ENCODE measurements at regions not wholly inside any gene's neighbourhood (a gene's known extent, or its start where the extent isn't known, plus 50 kb on each side); places are given as distances from the start of the nearest gene placed in this dataset.

DNA sequence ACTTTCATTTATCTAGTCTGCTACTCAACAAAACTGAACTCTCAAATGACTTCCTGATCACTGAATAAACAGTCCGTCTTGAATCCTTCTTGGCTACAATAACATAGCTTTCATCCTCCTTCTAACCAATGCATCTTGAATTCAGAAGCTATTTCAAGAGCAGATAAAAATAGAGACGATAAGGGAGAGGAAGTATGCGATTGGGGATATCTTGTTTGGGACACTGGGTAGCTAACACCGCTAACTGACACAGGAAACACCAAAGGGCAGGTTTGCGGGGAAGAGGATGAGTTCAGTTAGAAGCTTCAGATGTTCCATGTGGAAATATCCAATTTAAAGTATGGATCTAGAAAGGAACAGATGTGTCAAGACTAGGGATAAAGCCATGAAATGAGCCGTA, 102.5 kb downstream of the SLC41A2 start:
- Histone ChIP-seq H3K4me3 (ENCODE audit: low read length) (no peak overlapping the region), H3K27ac (ENCODE audit: low read length) (no peak overlapping the region), H3K27me3 (ENCODE audit: insufficient read depth, low read depth, low read length) (no peaks in the 10 kb centered on the region), H3K9me3 (ENCODE audit: low read length) (no peaks in the 10 kb centered on the region), H3K9me2 (ENCODE audit: insufficient read depth, low read length) (no peaks in the 10 kb centered on the region), H2AFZ (ENCODE audit: low read depth, low read length) (no peak overlapping the region), H3K79me2 (replicated peaks; ENCODE audit: insufficient read depth, low read length) (no peaks in the 10 kb centered on the region), H4K20me1 (ENCODE audit: insufficient read depth) (no peaks in the 10 kb centered on the region), H3F3A (ENCODE audit: insufficient read depth, low read length, poor library complexity, severe bottlenecking) (no peaks in the 10 kb centered on the region), H3K4me2 (ENCODE audit: low read length) (no peak overlapping the region), H3K9ac (ENCODE audit: low read length) (no peak overlapping the region), H3K36me3 (ENCODE audit: insufficient read depth, low read length) (no peaks in the 10 kb centered on the region)
- TF ChIP-seq REST (IDR thresholded peaks at IDR 0.05; ENCODE audit: borderline replicate concordance): no peak
- TF ChIP-seq TAF1 (IDR thresholded peaks at IDR 0.05; ENCODE audit: low read depth): no peak
- no peak for TF ChIP-seq MXI1 (conservative IDR thresholded peaks at IDR 0.05; ENCODE audit: poor library complexity, severe bottlenecking)

DNA sequence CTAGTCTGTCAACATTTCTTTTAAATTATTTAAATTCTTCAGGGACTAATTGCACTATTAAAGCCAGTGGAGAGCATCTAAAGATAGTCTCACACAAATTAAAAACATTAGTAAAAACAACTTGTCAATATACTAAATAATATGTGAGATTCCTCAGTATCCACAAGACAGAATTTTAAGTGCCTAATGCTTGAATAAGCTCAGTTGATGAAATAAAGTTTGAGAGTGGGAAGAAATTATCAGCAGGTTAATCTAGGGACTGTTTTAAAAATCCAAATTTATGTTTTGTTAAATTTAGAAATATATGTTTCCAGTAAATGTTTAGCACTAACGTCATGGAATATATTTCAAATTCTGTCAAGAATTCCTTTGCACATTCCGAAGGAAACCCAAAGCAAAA, 105.2 kb downstream of the SLC41A2 start:
- H3F3A ChIP-seq (ENCODE audit: insufficient read depth, low read length, poor library complexity, severe bottlenecking): no peaks in the 10 kb centered on the region
- no peak overlapping the region for H3K4me3 ChIP-seq (ENCODE audit: low read length)
- H3K9ac ChIP-seq (ENCODE audit: low read length): no peak overlapping the region
- H3K9me2 ChIP-seq (ENCODE audit: insufficient read depth, low read length): no peaks in the 10 kb centered on the region
- H3K27me3 ChIP-seq (ENCODE audit: insufficient read depth, low read depth, low read length): no peaks in the 10 kb centered on the region
- H3K27ac ChIP-seq (ENCODE audit: low read length): no peak overlapping the region
- H3K79me2 ChIP-seq (replicated peaks; ENCODE audit: insufficient read depth, low read length): no peaks in the 10 kb centered on the region
- H3K36me3 ChIP-seq (ENCODE audit: insufficient read depth, low read length): no peaks in the 10 kb centered on the region
- H3K4me2 ChIP-seq (ENCODE audit: low read length): no peak overlapping the region
- no peak overlapping the region for H2AFZ ChIP-seq (ENCODE audit: low read depth, low read length)
- H4K20me1 ChIP-seq (ENCODE audit: insufficient read depth): no peaks in the 10 kb centered on the region
- H3K9me3 ChIP-seq (ENCODE audit: low read length): no peaks in the 10 kb centered on the region
- no peak for TF ChIP-seq REST (IDR thresholded peaks at IDR 0.05; ENCODE audit: borderline replicate concordance)
- TF ChIP-seq POLR2AphosphoS5 (IDR thresholded peaks at IDR 0.05): no peak

DNA sequence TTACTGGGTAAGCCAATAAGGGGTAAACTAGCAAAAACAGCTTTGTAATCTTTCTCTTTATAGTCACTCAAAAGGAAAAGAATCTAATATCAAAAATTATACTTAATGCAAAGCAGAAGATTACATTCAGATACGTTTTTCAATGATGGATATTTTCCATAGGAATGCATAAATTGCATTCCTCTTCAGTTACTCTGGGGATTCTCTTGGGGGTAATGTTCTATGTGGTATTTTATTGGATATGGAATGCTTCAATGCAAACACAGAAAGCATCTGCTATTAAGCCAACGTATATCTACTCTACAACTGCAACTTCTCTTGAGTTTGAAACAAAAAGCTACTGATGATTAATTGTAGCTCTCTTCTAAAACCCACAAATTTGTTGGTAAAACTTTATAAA, 106.0 kb downstream of the SLC41A2 start:
- H3K27me3 ChIP-seq (ENCODE audit: insufficient read depth, low read depth, low read length): no peaks in the 10 kb centered on the region
- H2AFZ ChIP-seq (ENCODE audit: low read depth, low read length): no peak overlapping the region
- H3K36me3 ChIP-seq (ENCODE audit: insufficient read depth, low read length): no peaks in the 10 kb centered on the region
- H3K79me2 ChIP-seq (replicated peaks; ENCODE audit: insufficient read depth, low read length): no peaks in the 10 kb centered on the region
- no peaks in the 10 kb centered on the region for H3K9me3 ChIP-seq (ENCODE audit: low read length)
- H3K9me2 ChIP-seq (ENCODE audit: insufficient read depth, low read length): no peaks in the 10 kb centered on the region
- no peak for TF ChIP-seq EZH2 (IDR thresholded peaks at IDR 0.05; ENCODE audit: borderline replicate concordance, insufficient read depth, low read length, poor library complexity, severe bottlenecking)
- no peaks in the 10 kb centered on the region for H3F3A ChIP-seq (ENCODE audit: insufficient read depth, low read length, poor library complexity, severe bottlenecking)
- H3K4me3 ChIP-seq (ENCODE audit: low read length): no peak overlapping the region
- no peak overlapping the region for H3K9ac ChIP-seq (ENCODE audit: low read length)
- H4K20me1 ChIP-seq (ENCODE audit: insufficient read depth): no peaks in the 10 kb centered on the region
- no peak overlapping the region for H3K4me2 ChIP-seq (ENCODE audit: low read length)
- H3K27ac ChIP-seq (ENCODE audit: low read length): no peak overlapping the region
